ENCODE measurements at regions not wholly inside any gene's neighbourhood (a gene's known extent, or its start where the extent isn't known, plus 50 kb on each side); places are given as distances from the start of the nearest gene placed in this dataset.

DNA sequence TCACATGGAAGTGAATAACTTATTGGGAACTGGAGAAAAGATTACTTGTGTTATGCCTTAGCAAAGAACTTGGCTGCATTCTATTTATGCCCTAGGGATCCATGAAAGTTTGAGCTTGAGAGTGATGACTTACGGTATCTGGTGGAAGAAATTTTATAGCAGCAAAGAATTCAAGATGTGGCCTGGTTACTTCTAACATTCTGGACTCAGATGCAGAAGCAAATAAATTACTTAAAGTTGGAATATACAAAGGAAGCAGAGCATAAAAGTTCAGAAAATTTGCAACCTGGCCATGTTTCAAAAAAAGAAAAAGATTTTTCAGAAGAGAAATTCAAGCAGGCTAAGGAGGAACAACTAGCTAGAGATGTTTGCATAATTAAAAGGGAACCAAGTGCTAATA is 252.3 kb upstream of the WDFY3 start:
- TF ChIP-seq CTCF (IDR thresholded peaks at IDR 0.05; ENCODE audit: low read length, missing control alignments): no peak
- no peak for DNase-seq (ENCODE audit: low read depth)
- H3K4me3 ChIP-seq (replicated peaks; ENCODE audit: low read depth, low read length): no peak overlapping the region

- DNase-seq (ENCODE audit: low read depth): no peak
- no peak overlapping the region for H3K4me3 ChIP-seq (replicated peaks; ENCODE audit: low read depth, low read length)
- no peak for TF ChIP-seq CTCF (IDR thresholded peaks at IDR 0.05; ENCODE audit: low read length, missing control alignments)
These were observed 253.3 kb upstream of the ARHGAP24 start for GRCh38 chr4:85221606-85222005.

DNA sequence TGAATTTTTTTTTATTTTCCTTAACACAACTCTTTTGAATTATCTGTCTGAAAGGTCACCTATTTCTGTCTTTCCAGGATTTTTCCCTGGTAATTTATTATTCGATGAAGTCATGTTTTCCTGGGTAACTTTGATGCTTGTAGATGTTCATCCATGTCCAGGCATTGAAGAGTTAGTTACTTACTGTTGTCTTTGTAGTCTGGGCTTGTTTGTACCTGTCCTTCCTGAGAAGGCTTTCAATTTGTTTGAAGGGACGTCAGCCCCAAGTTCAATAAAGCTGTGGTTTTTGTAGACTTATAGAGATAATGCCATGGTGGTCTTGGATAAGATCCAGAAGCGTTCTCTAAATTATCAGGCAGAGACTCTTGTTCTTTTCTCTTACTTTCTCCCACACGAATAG is 252.4 kb upstream of the ARHGAP24 start:
- TF ChIP-seq CTCF (IDR thresholded peaks at IDR 0.05; ENCODE audit: low read length, missing control alignments): no peak
- DNase-seq (ENCODE audit: low read depth): no peak
- no peak overlapping the region for H3K4me3 ChIP-seq (replicated peaks; ENCODE audit: low read depth, low read length)

- no peak overlapping the region for H3K4me3 ChIP-seq (replicated peaks; ENCODE audit: low read depth, low read length)
- DNase-seq (ENCODE audit: low read depth): no peak
- no peak for TF ChIP-seq CTCF (IDR thresholded peaks at IDR 0.05; ENCODE audit: low read length, missing control alignments)
These were observed 246.7 kb upstream of the ARHGAP24 start for GRCh38 chr4:85228264-85228663.

DNA sequence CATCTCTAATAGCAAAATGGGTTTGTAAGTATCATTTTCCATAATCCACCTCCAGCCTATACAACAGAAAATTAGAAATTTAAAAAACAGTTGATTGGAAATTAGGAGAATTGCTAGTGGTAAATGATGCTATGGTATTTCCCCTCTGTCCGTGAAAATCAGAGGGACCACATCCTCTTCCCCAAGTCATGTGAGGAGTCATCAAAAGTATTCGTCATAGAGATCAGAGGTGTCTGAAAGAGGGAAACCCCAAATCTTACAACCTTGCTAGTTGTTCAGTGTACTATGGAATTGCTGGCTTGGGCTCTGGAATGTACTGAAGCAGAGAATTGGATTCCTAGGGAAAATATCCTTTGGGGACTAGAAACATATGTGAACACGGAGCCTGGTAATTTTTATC is 241.4 kb upstream of the ARHGAP24 start:
- H3K4me3 ChIP-seq (replicated peaks; ENCODE audit: low read depth, low read length): no peak overlapping the region
- DNase-seq (ENCODE audit: low read depth): no peak
- no peak for TF ChIP-seq CTCF (IDR thresholded peaks at IDR 0.05; ENCODE audit: low read length, missing control alignments)

DNA sequence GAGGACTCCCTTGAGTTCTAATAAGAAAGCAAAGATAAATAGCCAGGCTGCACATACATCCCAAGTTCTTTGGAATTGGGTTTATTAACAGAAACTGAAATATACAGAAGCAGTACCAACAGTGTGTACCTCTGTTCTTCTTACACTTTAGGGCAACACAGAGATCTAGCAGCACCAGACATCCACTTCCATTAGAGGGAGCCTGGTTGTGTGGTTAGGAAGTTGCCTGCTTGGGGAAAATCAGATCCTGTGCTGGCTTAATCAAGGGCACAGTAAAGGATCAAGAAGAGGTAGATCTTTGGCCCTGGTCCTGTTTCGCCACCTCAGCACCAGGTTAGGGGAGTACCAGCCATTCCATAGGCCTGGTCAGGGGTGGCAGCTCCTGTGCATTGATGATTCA is 231.1 kb upstream of the ARHGAP24 start:
- peak; percentile 11 for DNase-seq (ENCODE audit: low read depth)
- TF ChIP-seq CTCF (IDR thresholded peaks at IDR 0.05; ENCODE audit: low read length, missing control alignments): peak; percentile 30
- H3K4me3 ChIP-seq (replicated peaks; ENCODE audit: low read depth, low read length): no peak overlapping the region

- no peak overlapping the region for H3K4me3 ChIP-seq (replicated peaks; ENCODE audit: low read depth, low read length)
- DNase-seq (ENCODE audit: low read depth): no peak
- TF ChIP-seq CTCF (IDR thresholded peaks at IDR 0.05; ENCODE audit: low read length, missing control alignments): no peak
These were observed 230.3 kb upstream of the ARHGAP24 start for GRCh38 chr4:85244638-85245037.

All from fibroblast of pulmonary artery (primary cell).